DND-41 (cell line): ENCODE measurements at regions not wholly inside any gene's neighbourhood (a gene's known extent, or its start where the extent isn't known, plus 50 kb on each side); places are given as distances from the start of the nearest gene placed in this dataset.
A peak's percentile ranks its signal among the peaks of the same experiment; 100 is the strongest.

ENCODE experiments used
- ATAC-seq: fragments of 200-7000 bp; cut with Tn5 transposase; 3 replicates; pipeline ENCODE4 v1.9.1; 2021; ENCODE audit warnings: low read depth; ENCODE audit not compliant: insufficient read depth
- DNase-seq: peaks from one replicate; pipeline ENCODE4 v3.0.0-alpha.2; 2020
- H2AFZ ChIP-seq: 2 replicates; pipeline ENCODE4 v1.6.0; 2012; ENCODE audit warnings: low read depth, low read length
- H3K27ac ChIP-seq: 2 replicates; pipeline ENCODE4 v1.5.1; 2012; ENCODE audit warnings: low read length, inconsistent platforms
- H3K27me3 ChIP-seq: fragments of 200-600 bp; sonication (generic); 2 replicates; pipeline ENCODE4 v1.6.0; 2012; ENCODE audit warnings: low read length, mild to moderate bottlenecking, inconsistent platforms; ENCODE audit not compliant: insufficient read depth, poor library complexity
- H3K36me3 ChIP-seq: 2 replicates; pipeline ENCODE4 v1.5.1; 2012; ENCODE audit warnings: low read length, inconsistent platforms; ENCODE audit not compliant: insufficient read depth
- H3K4me1 ChIP-seq: 2 replicates; pipeline ENCODE4 v1.5.1; 2012; ENCODE audit warnings: mild to moderate bottlenecking, low read length; ENCODE audit not compliant: insufficient read depth
- H3K4me2 ChIP-seq: 2 replicates; pipeline ENCODE4 v1.6.0; 2012; ENCODE audit warnings: mild to moderate bottlenecking, moderate library complexity, low read length, inconsistent platforms; ENCODE audit not compliant: insufficient read depth
- H3K4me3 ChIP-seq, 2 experiments: fragments of 200-600 bp in 1 of 2; shearing (Covaris generic) in 1 of 2; 2 replicates each; pipeline ENCODE4 v1.5.1; 2012 to 2016; ENCODE audit warnings: inconsistent platforms in 2 of 2, low read length in 2 of 2, mild to moderate bottlenecking in 2 of 2, low read depth in 1 of 2, moderate library complexity in 1 of 2
- H3K79me2 ChIP-seq: 2 replicates; pipeline ENCODE4 v1.6.0; 2012; ENCODE audit warnings: low read length, inconsistent platforms; ENCODE audit not compliant: insufficient read depth
- H3K9ac ChIP-seq: 2 replicates; pipeline ENCODE4 v1.6.0; 2012; ENCODE audit warnings: low read depth, mild to moderate bottlenecking, inconsistent platforms, low read length, moderate library complexity
- H3K9me3 ChIP-seq: 2 replicates; pipeline ENCODE4 v1.5.1; 2012; ENCODE audit warnings: low read length, moderate library complexity, mild to moderate bottlenecking, inconsistent platforms; ENCODE audit not compliant: insufficient read depth, severe bottlenecking
- H4K20me1 ChIP-seq: 2 replicates; pipeline ENCODE4 v1.6.0; 2012; ENCODE audit warnings: low read length; ENCODE audit not compliant: insufficient read depth
- EZH2 ChIP-seq: IDR thresholded peaks from 3 replicates; pipeline ENCODE4 v1.6.1; 2012; ENCODE audit warnings: borderline replicate concordance, low read depth, mild to moderate bottlenecking, moderate library complexity, low read length, inconsistent platforms; ENCODE audit not compliant: severe bottlenecking
- TF ChIP-seq, protein P1 (sequence below): IDR thresholded peaks from 2 replicates; pipeline ENCODE4 v1.5.1; 2012; ENCODE audit warnings: borderline replicate concordance, low read length, moderate library complexity, mild to moderate bottlenecking; ENCODE audit not compliant: poor library complexity, severe bottlenecking; ENCODE audit errors: extremely low read depth

DNA sequence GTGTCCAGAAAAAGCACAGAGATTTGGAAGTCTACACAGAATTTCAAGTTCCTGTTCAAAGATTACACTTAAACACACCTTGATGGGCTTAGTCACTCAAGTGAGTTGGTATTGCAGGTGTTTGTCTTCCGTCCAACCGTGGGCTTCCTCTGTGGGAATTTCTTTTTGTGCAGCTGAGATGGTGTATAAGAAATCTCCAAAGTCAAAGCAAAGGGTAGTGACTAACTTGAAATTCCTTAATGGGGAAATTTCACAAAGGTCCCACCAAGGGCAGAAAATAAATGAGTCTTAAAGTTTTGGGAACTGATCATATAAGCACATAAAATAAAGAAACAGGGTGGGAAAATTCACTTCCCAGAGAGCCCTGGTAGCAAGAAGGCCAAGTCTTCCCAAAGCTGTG, 102.0 kb upstream of the TNFAIP3 start:
- Histone ChIP-seq H3K4me2 (no peak overlapping the region), H3K27me3 (no peaks in the 10 kb centered on the region), H2AFZ (no peak overlapping the region), H3K9me3 (no peaks in the 10 kb centered on the region), H3K27ac (no peak overlapping the region), H4K20me1 (no peaks in the 10 kb centered on the region), H3K4me3 (no peak overlapping the region), H3K79me2 (no peaks in the 10 kb centered on the region), H3K36me3 (no peaks in the 10 kb centered on the region), H3K9ac (no peak overlapping the region), H3K4me1 (peaks cover 37% of the 10 kb centered on the region)
- ATAC-seq (no peak), DNase-seq (no peak)
- TF ChIP-seq, protein P1, sequence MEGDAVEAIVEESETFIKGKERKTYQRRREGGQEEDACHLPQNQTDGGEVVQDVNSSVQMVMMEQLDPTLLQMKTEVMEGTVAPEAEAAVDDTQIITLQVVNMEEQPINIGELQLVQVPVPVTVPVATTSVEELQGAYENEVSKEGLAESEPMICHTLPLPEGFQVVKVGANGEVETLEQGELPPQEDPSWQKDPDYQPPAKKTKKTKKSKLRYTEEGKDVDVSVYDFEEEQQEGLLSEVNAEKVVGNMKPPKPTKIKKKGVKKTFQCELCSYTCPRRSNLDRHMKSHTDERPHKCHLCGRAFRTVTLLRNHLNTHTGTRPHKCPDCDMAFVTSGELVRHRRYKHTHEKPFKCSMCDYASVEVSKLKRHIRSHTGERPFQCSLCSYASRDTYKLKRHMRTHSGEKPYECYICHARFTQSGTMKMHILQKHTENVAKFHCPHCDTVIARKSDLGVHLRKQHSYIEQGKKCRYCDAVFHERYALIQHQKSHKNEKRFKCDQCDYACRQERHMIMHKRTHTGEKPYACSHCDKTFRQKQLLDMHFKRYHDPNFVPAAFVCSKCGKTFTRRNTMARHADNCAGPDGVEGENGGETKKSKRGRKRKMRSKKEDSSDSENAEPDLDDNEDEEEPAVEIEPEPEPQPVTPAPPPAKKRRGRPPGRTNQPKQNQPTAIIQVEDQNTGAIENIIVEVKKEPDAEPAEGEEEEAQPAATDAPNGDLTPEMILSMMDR = no peak
- TF ChIP-seq EZH2 = no peak

DNA sequence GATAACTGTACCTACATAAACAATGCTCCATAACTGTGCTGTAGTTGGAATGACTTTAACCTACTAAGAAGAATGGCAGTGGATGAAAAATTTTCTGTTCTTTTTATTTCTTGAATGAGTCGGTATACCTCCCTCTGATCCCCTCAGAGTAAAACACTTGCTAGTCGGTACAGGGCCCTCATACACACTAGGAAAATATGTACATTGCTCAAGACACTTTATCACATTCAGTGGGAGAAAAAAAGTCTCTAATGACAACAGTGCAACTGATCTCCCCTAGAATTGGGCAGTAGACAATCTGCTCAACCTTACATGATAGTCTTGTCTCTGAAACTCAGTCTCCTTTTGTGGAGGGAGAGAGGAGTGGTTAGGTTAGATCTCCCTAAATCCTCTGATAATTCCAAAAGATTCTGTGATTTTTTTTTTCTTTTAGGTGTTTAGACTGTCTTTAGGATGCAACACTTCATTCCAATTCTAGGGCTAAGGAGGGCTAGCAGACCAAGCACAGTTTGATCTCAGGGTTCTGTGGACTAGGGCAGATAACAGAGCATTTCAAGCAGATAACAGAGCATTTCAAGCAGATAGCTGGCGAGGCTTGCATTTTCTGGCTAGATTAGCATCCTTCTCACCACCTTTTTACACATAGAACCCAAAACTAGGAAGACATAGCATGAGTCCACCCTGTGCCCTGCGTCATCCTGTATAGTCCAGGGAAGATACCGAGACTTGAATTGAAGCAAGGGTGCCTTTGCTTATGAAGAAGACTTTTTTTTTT, 100.3 kb upstream of the TNFAIP3 start:
- Histone ChIP-seq H3K4me3 (no peak overlapping the region), H3K27ac (peak overlapping the region; percentile 89), H4K20me1 (no peaks in the 10 kb centered on the region), H3K27me3 (no peaks in the 10 kb centered on the region), H2AFZ (no peak overlapping the region), H3K9me3 (no peaks in the 10 kb centered on the region), H3K4me2 (no peak overlapping the region; the same call in 1 of the 2 replicates), H3K79me2 (no peaks in the 10 kb centered on the region), H3K9ac (no peak overlapping the region), H3K36me3 (no peaks in the 10 kb centered on the region), H3K4me1 (peaks cover 37% of the 10 kb centered on the region)
- no peak for TF ChIP-seq EZH2
- TF ChIP-seq, protein P1 = no peak
- ATAC-seq (no peak), DNase-seq (no peak)

DNA sequence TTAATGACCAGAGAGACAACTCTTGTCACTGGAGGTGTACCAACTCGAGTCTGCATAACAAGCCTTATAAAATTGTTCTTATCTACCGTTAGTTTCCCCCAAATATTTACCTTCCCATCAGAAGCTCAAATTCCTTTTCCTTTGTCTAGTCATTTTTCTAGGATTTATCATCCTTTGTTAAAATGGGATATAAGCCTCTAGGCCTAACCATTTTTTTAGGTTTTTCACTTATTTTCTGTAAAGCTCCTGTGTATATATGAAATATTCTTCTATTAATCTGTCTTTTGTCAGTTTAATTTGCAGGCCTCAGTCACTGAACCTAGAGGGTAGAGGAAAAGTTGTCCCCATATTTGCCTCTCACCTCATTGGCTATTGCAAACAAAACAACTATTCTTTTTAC, 99.6 kb upstream of the TNFAIP3 start:
- Histone ChIP-seq H4K20me1 (no peaks in the 10 kb centered on the region), H2AFZ (peak overlapping the region; percentile 73), H3K4me1 (peaks cover 33% of the 10 kb centered on the region), H3K4me3 (peak overlapping the region in 1 of 2 experiments; percentile 24; a peak in 1 of 4 replicates), H3K36me3 (no peaks in the 10 kb centered on the region), H3K9ac (peak overlapping the region; percentile 45), H3K4me2 (peak overlapping the region; percentile 54; the same call in 1 of the 2 replicates), H3K27me3 (no peaks in the 10 kb centered on the region), H3K9me3 (no peaks in the 10 kb centered on the region), H3K27ac (peak overlapping the region; percentile 89), H3K79me2 (no peaks in the 10 kb centered on the region)
- no peak for ATAC-seq
- DNase-seq = no peak
- TF ChIP-seq, protein P1 = no peak
